ENCODE measurements at regions not wholly inside any gene's neighbourhood (a gene's known extent, or its start where the extent isn't known, plus 50 kb on each side); places are given as distances from the start of the nearest gene placed in this dataset.

DNA sequence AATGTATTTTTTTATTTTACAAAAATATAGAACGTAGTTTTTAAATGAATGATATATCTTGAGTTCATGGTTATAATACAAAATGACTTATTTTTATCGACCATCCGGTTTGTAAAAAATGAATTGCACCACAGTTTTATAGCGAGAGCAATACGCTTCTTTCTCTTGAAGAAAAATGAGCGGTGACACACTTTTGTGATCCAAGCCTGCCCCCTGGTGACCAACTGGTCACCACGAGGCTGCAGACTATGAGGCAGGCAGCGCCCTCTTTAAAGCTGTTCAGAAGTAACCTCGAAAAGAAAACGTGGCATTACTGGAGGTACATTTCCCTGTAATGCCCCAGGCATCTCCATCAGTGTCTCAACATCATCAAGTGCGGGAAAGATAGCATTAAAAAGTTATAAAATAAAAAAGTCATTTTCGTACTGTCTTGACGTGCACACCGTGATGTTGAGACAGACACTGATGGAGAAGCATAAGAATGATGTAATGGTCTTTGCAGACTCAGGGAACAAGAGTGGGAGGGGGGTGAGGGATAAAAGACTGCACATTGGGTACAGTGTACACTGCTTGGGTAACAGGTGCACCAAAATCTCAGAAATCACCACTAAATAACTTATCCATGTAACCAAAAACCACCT lies 734.2 kb upstream of the ADAMTS5 start:
- no peaks in the 10 kb centered on the region for H3K27me3 ChIP-seq (ENCODE audit: insufficient read depth, low read length, poor library complexity)
- H3K9me3 ChIP-seq (ENCODE audit: insufficient read depth, low read length, severe bottlenecking), result no peaks in the 10 kb centered on the region
- peak; percentile 77 for DNase-seq
- TF ChIP-seq EZH2 (IDR thresholded peaks at IDR 0.05; ENCODE audit: borderline replicate concordance, low read depth, low read length, severe bottlenecking), result no peak
- TF ChIP-seq, protein P1, sequence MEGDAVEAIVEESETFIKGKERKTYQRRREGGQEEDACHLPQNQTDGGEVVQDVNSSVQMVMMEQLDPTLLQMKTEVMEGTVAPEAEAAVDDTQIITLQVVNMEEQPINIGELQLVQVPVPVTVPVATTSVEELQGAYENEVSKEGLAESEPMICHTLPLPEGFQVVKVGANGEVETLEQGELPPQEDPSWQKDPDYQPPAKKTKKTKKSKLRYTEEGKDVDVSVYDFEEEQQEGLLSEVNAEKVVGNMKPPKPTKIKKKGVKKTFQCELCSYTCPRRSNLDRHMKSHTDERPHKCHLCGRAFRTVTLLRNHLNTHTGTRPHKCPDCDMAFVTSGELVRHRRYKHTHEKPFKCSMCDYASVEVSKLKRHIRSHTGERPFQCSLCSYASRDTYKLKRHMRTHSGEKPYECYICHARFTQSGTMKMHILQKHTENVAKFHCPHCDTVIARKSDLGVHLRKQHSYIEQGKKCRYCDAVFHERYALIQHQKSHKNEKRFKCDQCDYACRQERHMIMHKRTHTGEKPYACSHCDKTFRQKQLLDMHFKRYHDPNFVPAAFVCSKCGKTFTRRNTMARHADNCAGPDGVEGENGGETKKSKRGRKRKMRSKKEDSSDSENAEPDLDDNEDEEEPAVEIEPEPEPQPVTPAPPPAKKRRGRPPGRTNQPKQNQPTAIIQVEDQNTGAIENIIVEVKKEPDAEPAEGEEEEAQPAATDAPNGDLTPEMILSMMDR (IDR thresholded peaks at IDR 0.05; ENCODE audit: borderline replicate concordance, extremely low read depth, low read length, poor library complexity, severe bottlenecking), result peak; percentile 87
- no peak overlapping the region for H3K9ac ChIP-seq (ENCODE audit: low read depth, low read length)
- H2AFZ ChIP-seq (ENCODE audit: low read depth, low read length), result peak overlapping the region; percentile 2; the same call in 1 of the 2 replicates
- H3K27ac ChIP-seq (ENCODE audit: low read length), result no peak overlapping the region
- H4K20me1 ChIP-seq (ENCODE audit: insufficient read depth, low read length), result no peaks in the 10 kb centered on the region
- no peaks in the 10 kb centered on the region for H3K36me3 ChIP-seq (ENCODE audit: insufficient read depth, low read length)
- peak overlapping the region in 1 of 2 experiments; percentile 11; a peak in 1 of 4 replicates for H3K4me3 ChIP-seq (ENCODE audit: low read depth in 1 of 2, low read length in 2 of 2)
- peak; percentile 93 for ATAC-seq (ENCODE audit: insufficient read depth, low read depth)
- H3K4me1 ChIP-seq (ENCODE audit: insufficient read depth, low read length), result peaks cover 7% of the 10 kb centered on the region; the same call in 1 of the 2 replicates
- peak overlapping the region; percentile 45 for H3K4me2 ChIP-seq (ENCODE audit: insufficient read depth, low read length)
- H3K79me2 ChIP-seq (ENCODE audit: insufficient read depth, low read length), result no peaks in the 10 kb centered on the region

DNA sequence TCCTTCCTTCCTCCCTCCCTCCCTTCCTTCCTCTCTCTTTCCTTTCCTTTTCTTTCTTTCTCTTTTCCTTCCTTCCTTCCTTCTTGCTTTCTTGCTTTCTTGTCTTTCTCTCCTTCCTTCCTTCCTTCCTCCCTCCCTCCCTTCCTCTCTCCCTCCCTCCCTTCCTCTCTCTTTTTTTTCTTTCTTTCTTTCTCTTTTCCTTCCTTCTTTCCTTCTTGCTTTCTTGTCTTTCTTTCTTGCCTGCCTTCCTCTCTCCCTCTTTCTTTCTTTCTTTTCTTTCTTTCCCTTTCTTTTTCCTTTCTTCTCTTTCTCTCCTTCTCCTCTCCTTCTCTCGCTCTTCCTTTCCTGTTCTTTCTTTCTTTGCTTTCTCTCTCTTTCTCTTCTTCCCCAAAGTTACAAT lies 728.4 kb upstream of the ADAMTS5 start:
- Histone ChIP-seq H3K36me3 (ENCODE audit: insufficient read depth, low read length) (no peaks in the 10 kb centered on the region), H3K4me3 (ENCODE audit: low read depth in 1 of 2, low read length in 2 of 2) (no peak overlapping the region), H2AFZ (ENCODE audit: low read depth, low read length) (no peak overlapping the region), H4K20me1 (ENCODE audit: insufficient read depth, low read length) (no peaks in the 10 kb centered on the region), H3K4me1 (ENCODE audit: insufficient read depth, low read length) (no peaks in the 10 kb centered on the region; the same call in 1 of the 2 replicates), H3K4me2 (ENCODE audit: insufficient read depth, low read length) (no peak overlapping the region), H3K27me3 (ENCODE audit: insufficient read depth, low read length, poor library complexity) (no peaks in the 10 kb centered on the region), H3K79me2 (ENCODE audit: insufficient read depth, low read length) (no peaks in the 10 kb centered on the region), H3K9ac (ENCODE audit: low read depth, low read length) (no peak overlapping the region), H3K9me3 (ENCODE audit: insufficient read depth, low read length, severe bottlenecking) (no peaks in the 10 kb centered on the region), H3K27ac (ENCODE audit: low read length) (no peak overlapping the region)
- ATAC-seq (ENCODE audit: insufficient read depth, low read depth) (no peak), DNase-seq (no peak)
- TF ChIP-seq, protein P1 (IDR thresholded peaks at IDR 0.05; ENCODE audit: borderline replicate concordance, extremely low read depth, low read length, poor library complexity, severe bottlenecking), result no peak
- no peak for TF ChIP-seq EZH2 (IDR thresholded peaks at IDR 0.05; ENCODE audit: borderline replicate concordance, low read depth, low read length, severe bottlenecking)

DNA sequence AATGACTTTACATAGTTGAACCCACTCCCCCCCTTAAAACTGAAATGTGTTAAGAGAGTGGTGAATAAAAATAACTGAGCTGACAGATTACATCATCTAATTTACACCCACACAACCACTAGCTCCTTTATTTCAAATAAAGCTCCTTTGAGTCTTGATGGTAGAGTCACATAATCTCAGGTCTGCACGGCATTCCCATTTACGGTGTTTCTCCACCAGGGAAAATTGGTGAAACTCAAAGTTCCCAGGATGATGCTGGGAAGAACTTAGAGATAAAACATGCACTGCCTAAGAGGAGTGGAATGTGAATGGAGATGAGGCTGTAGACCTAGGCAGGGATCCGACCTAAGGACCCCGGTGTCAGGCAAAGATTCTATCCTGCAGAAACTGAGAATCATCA lies 727.8 kb upstream of the ADAMTS5 start:
- Histone ChIP-seq H3K27ac (ENCODE audit: low read length) (no peak overlapping the region), H3K4me1 (ENCODE audit: insufficient read depth, low read length) (no peaks in the 10 kb centered on the region), H2AFZ (ENCODE audit: low read depth, low read length) (no peak overlapping the region), H3K9ac (ENCODE audit: low read depth, low read length) (no peak overlapping the region), H3K4me2 (ENCODE audit: insufficient read depth, low read length) (no peak overlapping the region), H3K36me3 (ENCODE audit: insufficient read depth, low read length) (no peaks in the 10 kb centered on the region), H3K9me3 (ENCODE audit: insufficient read depth, low read length, severe bottlenecking) (no peaks in the 10 kb centered on the region), H4K20me1 (ENCODE audit: insufficient read depth, low read length) (no peaks in the 10 kb centered on the region), H3K79me2 (ENCODE audit: insufficient read depth, low read length) (no peaks in the 10 kb centered on the region), H3K27me3 (ENCODE audit: insufficient read depth, low read length, poor library complexity) (no peaks in the 10 kb centered on the region), H3K4me3 (ENCODE audit: low read depth in 1 of 2, low read length in 2 of 2) (no peak overlapping the region)
- no peak for TF ChIP-seq EZH2 (IDR thresholded peaks at IDR 0.05; ENCODE audit: borderline replicate concordance, low read depth, low read length, severe bottlenecking)
- TF ChIP-seq, protein P1 (IDR thresholded peaks at IDR 0.05; ENCODE audit: borderline replicate concordance, extremely low read depth, low read length, poor library complexity, severe bottlenecking), result no peak
- DNase-seq (no peak), ATAC-seq (ENCODE audit: insufficient read depth, low read depth) (no peak)
